CD4-positive, alpha-beta T cell (primary cell): ENCODE measurements at regions not wholly inside any gene's neighbourhood (a gene's known extent, or its start where the extent isn't known, plus 50 kb on each side); places are given as distances from the start of the nearest gene placed in this dataset.

ENCODE experiments used
- ATAC-seq: fragments of 200-7000 bp; cut with Tn5 transposase; one replicate; pipeline ENCODE4 v1.10.0; 2022; ENCODE audit warnings: mild to moderate bottlenecking; ENCODE audit not compliant: poor library complexity
- CTCF ChIA-PET: fragments of 350-600 bp; sonication (Branson Sonifier 250); formaldehyde crosslinking; loops from one replicate; lab custom pipeline; 2021; ENCODE audit warnings: antibody characterized with exemption, inconsistent platforms; lab: Charles Lee
- POLR2A ChIA-PET: fragments of 350-600 bp; sonication (Branson Sonifier 250); formaldehyde crosslinking; loops from one replicate; lab custom pipeline; 2021; ENCODE audit warnings: antibody characterized with exemption, inconsistent platforms; lab: Charles Lee
- DNase-seq, 14 experiments: peaks; one replicate each; pipeline ENCODE4 v3.0.0-alpha.2; 2013 to 2020; ENCODE audit warnings: mixed read lengths in 2 of 14
- H3K27ac ChIP-seq, 2 donors: one replicate each; pipeline versions ENCODE4 v1.5.1 to v1.7.0; 2013; ENCODE audit warnings: low read length in 2 of 2, low read depth in 1 of 2, mild to moderate bottlenecking in 1 of 2
- H3K27me3 ChIP-seq, 2 experiments: 1 replicate in 1 of 2; 2 replicates in 1 of 2; pipeline versions ENCODE4 v1.6.1 to v1.7.0; 2013; ENCODE audit warnings: low read length in 2 of 2, control low read depth in 1 of 2, mild to moderate bottlenecking in 1 of 2, moderate library complexity in 1 of 2; ENCODE audit not compliant: insufficient read depth in 2 of 2, control insufficient read depth in 1 of 2
- H3K36me3 ChIP-seq: one replicate; pipeline ENCODE4 v1.6.1; 2013; ENCODE audit warnings: low read length, control low read depth; ENCODE audit not compliant: insufficient read depth
- H3K4me1 ChIP-seq: one replicate; pipeline ENCODE4 v1.6.1; 2013; ENCODE audit warnings: low read length, control low read depth; ENCODE audit not compliant: insufficient read depth
- H3K4me3 ChIP-seq: one replicate; pipeline ENCODE4 v1.5.1; 2013; ENCODE audit warnings: mild to moderate bottlenecking, low read length, moderate library complexity
- H3K9me3 ChIP-seq, 2 experiments: 1 replicate in 1 of 2; 2 replicates in 1 of 2; pipeline versions ENCODE4 v1.6.1 to v1.7.0; 2013; ENCODE audit warnings: low read length in 2 of 2, mild to moderate bottlenecking in 2 of 2, control low read depth in 1 of 2, moderate library complexity in 1 of 2; ENCODE audit not compliant: control insufficient read depth in 1 of 2, insufficient read depth in 1 of 2
- H3K27ac Mint-ChIP-seq: one replicate; pipeline ENCODE4 v1.8.0; 2020; ENCODE audit warnings: mixed read lengths
- H3K27me3 Mint-ChIP-seq: one replicate; pipeline ENCODE4 v1.8.0; 2021; ENCODE audit warnings: mixed read lengths
- H3K36me3 Mint-ChIP-seq: one replicate; pipeline ENCODE4 v1.8.0; 2021; ENCODE audit warnings: low read depth, mixed read lengths
- H3K4me1 Mint-ChIP-seq: one replicate; pipeline ENCODE4 v1.8.0; 2021; ENCODE audit warnings: low read depth, mixed read lengths
- H3K4me3 Mint-ChIP-seq: one replicate; pipeline ENCODE4 v1.8.0; 2020; ENCODE audit warnings: mild to moderate bottlenecking, mixed read lengths
- H3K9me3 Mint-ChIP-seq: one replicate; pipeline ENCODE4 v1.8.0; 2020; ENCODE audit warnings: mixed read lengths
- intact Hi-C, 2 experiments: fragments of 100-400 bp; cut with DNase I in 1 of 2; cut with micrococcal nuclease in 1 of 2; formaldehyde crosslinking; loops; one replicate each; pipeline versions ENCODE4 v1.15.1 to v1.9.0; 2023 to 2025; cut with DNase I, micrococcal nuclease
- TF ChIP-seq, protein P1 (sequence below): fragments of 200-600 bp; IDR thresholded peaks from one replicate; pipeline ENCODE4 v1.8.0; 2022; ENCODE audit warnings: antibody characterized with exemption, mild to moderate bottlenecking

DNA sequence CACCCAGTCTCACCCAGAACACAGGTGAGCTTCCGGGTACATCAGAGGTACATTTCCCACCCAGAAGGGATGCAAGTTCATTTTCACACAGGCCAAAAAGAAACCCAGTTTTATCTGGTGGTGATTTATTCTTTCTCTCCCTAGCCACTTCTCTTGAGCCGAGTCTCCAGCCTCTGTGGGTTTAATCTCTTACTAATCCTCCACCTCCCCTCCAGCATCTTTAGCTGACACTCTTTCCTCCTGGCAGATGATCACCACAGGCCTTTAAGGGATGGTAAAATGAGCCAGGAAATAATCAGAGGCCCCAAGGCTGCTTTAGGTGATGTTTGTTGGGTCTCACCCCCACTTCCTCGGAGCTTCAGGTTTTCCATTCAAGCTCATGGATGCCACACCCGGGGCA is 145.7 kb upstream of the DLX2 start:
- no peak overlapping the region for H3K4me3 ChIP-seq
- peaks cover 2% of the 10 kb centered on the region for H3K9me3 Mint-ChIP-seq

DNA sequence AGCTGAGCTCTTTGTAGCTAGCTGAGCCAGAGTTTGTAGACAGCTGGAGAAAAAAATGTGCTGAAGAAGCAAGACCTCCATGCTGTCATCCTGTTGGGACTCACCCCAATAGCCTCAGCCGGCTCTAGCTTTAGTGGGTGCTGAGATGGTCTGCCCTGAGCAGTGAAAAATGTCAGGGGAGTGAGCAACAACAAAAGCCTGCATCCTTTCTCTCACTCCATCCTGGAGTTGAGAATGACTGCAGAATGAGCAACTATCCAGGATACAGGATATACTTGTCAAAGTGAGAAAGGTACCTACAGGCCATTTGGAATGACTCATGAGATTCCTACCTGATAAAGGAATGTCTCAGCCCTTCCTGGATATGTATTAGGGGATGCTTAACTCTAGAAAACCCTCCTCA is 146.1 kb upstream of the DLX2 start:
- H3K27me3 Mint-ChIP-seq = no peaks in the 10 kb centered on the region
- Histone ChIP-seq H3K4me1 (peaks cover 8% of the 10 kb centered on the region), H3K36me3 (no peaks in the 10 kb centered on the region), H3K27ac (no peak overlapping the region), H3K9me3 (no peaks in the 10 kb centered on the region), H3K27me3 (peaks cover 0 to 2% of the 10 kb centered on the region in 2 experiments), H3K4me3 (no peak overlapping the region)
- DNase-seq (no peak), ATAC-seq (no peak)
- TF ChIP-seq, protein P1, sequence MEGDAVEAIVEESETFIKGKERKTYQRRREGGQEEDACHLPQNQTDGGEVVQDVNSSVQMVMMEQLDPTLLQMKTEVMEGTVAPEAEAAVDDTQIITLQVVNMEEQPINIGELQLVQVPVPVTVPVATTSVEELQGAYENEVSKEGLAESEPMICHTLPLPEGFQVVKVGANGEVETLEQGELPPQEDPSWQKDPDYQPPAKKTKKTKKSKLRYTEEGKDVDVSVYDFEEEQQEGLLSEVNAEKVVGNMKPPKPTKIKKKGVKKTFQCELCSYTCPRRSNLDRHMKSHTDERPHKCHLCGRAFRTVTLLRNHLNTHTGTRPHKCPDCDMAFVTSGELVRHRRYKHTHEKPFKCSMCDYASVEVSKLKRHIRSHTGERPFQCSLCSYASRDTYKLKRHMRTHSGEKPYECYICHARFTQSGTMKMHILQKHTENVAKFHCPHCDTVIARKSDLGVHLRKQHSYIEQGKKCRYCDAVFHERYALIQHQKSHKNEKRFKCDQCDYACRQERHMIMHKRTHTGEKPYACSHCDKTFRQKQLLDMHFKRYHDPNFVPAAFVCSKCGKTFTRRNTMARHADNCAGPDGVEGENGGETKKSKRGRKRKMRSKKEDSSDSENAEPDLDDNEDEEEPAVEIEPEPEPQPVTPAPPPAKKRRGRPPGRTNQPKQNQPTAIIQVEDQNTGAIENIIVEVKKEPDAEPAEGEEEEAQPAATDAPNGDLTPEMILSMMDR = no peak
- H3K36me3 Mint-ChIP-seq = no peaks in the 10 kb centered on the region
- ChIA-PET POLR2A (no interaction called here), CTCF (no interaction called here)
- intact Hi-C loops = no loop called here
- no peak overlapping the region for H3K27ac Mint-ChIP-seq
- H3K4me1 Mint-ChIP-seq = no peaks in the 10 kb centered on the region
- peaks cover 2% of the 10 kb centered on the region for H3K9me3 Mint-ChIP-seq
- no peak overlapping the region for H3K4me3 Mint-ChIP-seq

More for the DNA sequence above, 145.7 kb upstream of the DLX2 start:
- H3K27ac Mint-ChIP-seq = no peak overlapping the region
- POLR2A ChIA-PET = no interaction called here
- no peaks in the 10 kb centered on the region for H3K4me1 Mint-ChIP-seq
- DNase-seq (no peak), ATAC-seq (no peak)
- H3K9me3 ChIP-seq = no peaks in the 10 kb centered on the region
- H3K36me3 Mint-ChIP-seq = no peaks in the 10 kb centered on the region
- no peaks in the 10 kb centered on the region for H3K36me3 ChIP-seq
- TF ChIP-seq, protein P1 = no peak
- CTCF ChIA-PET = no interaction called here
- H3K4me3 Mint-ChIP-seq = no peak overlapping the region
- peaks cover 6% of the 10 kb centered on the region for H3K4me1 ChIP-seq
- H3K27me3 Mint-ChIP-seq = no peaks in the 10 kb centered on the region
- no peak overlapping the region for H3K27ac ChIP-seq
- H3K27me3 ChIP-seq = peaks cover 0 to 2% of the 10 kb centered on the region in 2 experiments
- intact Hi-C loops = no loop called here

DNA sequence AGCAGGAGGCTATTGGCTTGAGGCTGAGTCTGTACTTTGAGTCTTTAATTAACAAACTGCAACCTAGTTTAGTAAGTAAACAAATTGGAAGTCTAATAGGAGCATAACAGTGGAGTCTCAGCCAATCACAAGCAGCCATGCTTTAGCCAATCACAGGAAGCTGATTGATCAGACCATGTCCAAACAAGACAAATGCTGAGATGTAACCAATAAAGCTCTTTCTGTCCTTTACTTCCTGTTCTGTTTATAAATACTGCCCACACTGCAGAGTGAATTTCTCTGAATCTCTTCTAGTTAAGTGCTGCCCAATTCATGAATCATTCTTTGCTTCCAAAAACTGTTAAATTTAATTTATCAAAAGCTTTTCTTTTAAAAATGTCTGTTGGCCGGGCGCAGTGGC is 146.6 kb upstream of the DLX2 start:
- TF ChIP-seq, protein P1 = no peak
- Histone ChIP-seq H3K36me3 (no peaks in the 10 kb centered on the region), H3K4me1 (peaks cover 8% of the 10 kb centered on the region), H3K27me3 (peaks cover 0 to 2% of the 10 kb centered on the region in 2 experiments), H3K27ac (no peak overlapping the region), H3K9me3 (no peaks in the 10 kb centered on the region), H3K4me3 (no peak overlapping the region)
- ChIA-PET POLR2A (no interaction called here), CTCF (interaction anchor here (0.6 kb wide), 1 partner anchor 405 kb away, joined by 3 read pairs; no protein-coding TSS in a partner anchor)
- Mint-ChIP-seq H3K27me3 (no peaks in the 10 kb centered on the region), H3K27ac (no peak overlapping the region), H3K4me1 (no peaks in the 10 kb centered on the region), H3K4me3 (no peak overlapping the region), H3K36me3 (no peaks in the 10 kb centered on the region), H3K9me3 (peaks cover 2% of the 10 kb centered on the region)
- ATAC-seq (no peak), DNase-seq (no peak)
- intact Hi-C loops = no loop called here
